KMS-11 (cell line): ENCODE measurements at regions not wholly inside any gene's neighbourhood (a gene's known extent, or its start where the extent isn't known, plus 50 kb on each side); places are given as distances from the start of the nearest gene placed in this dataset.

ENCODE experiments used
- H2AFZ ChIP-seq: fragments of 200-600 bp; sonication (generic); 2 replicates; pipeline ENCODE4 v1.6.1; 2016; ENCODE audit warnings: antibody characterized with exemption, mixed run types, low read depth
- H3K27ac ChIP-seq: fragments of 200-600 bp; sonication (generic); 2 replicates; pipeline ENCODE4 v1.6.1; 2016; ENCODE audit warnings: mild to moderate bottlenecking, mixed run types
- H3K27me3 ChIP-seq: fragments of 200-600 bp; sonication (generic); 2 replicates; pipeline ENCODE4 v1.6.1; 2017; ENCODE audit warnings: mild to moderate bottlenecking, low read depth, mixed run types, moderate library complexity; ENCODE audit not compliant: insufficient read depth
- H3K36me3 ChIP-seq: fragments of 200-600 bp; sonication (generic); 2 replicates; pipeline ENCODE4 v1.6.1; 2017; ENCODE audit warnings: mild to moderate bottlenecking, mixed run types; ENCODE audit not compliant: insufficient read depth
- H3K4me1 ChIP-seq: fragments of 200-600 bp; sonication (generic); 2 replicates; pipeline ENCODE4 v1.6.1; 2016; ENCODE audit warnings: mild to moderate bottlenecking, low read depth, mixed run types; ENCODE audit not compliant: poor library complexity, severe bottlenecking
- H3K4me2 ChIP-seq: fragments of 200-600 bp; sonication (generic); 2 replicates; pipeline ENCODE4 v1.7.0; 2016; ENCODE audit warnings: mild to moderate bottlenecking, mixed run types
- H3K4me3 ChIP-seq: fragments of 200-600 bp; sonication (generic); IDR thresholded peaks from 2 replicates; pipeline ENCODE4 v1.6.1; 2017; ENCODE audit warnings: low read depth, low read length, mixed read lengths; ENCODE audit not compliant: insufficient read depth
- H3K79me2 ChIP-seq: fragments of 200-600 bp; sonication (generic); 2 replicates; pipeline ENCODE4 v1.6.1; 2016; ENCODE audit warnings: low read depth, mixed run types; ENCODE audit not compliant: insufficient read depth
- H3K9ac ChIP-seq: fragments of 200-600 bp; sonication (generic); 2 replicates; pipeline ENCODE4 v1.6.1; 2016; ENCODE audit warnings: mild to moderate bottlenecking, mixed run types
- H4K20me1 ChIP-seq: fragments of 200-600 bp; sonication (generic); 2 replicates; pipeline ENCODE4 v1.6.1; 2016; ENCODE audit warnings: mild to moderate bottlenecking, mixed run types; ENCODE audit not compliant: insufficient read depth
- CTCF ChIP-seq: fragments of 200-600 bp; sonication (generic); conservative IDR thresholded peaks from 2 replicates; pipeline ENCODE4 v1.6.1; 2017; ENCODE audit warnings: low read depth, mild to moderate bottlenecking, antibody characterized with exemption, low read length, moderate library complexity, mixed read lengths

GRCh38 chr12:89895101-89895500, 186.5 kb upstream of the ATP2B1 start:
- Histone ChIP-seq H3K9ac (no peak overlapping the region), H3K27me3 (no peaks in the 10 kb centered on the region), H4K20me1 (no peaks in the 10 kb centered on the region), H2AFZ (no peak overlapping the region), H3K36me3 (no peaks in the 10 kb centered on the region), H3K4me3 (no peak overlapping the region), H3K4me1 (no peaks in the 10 kb centered on the region), H3K27ac (no peak overlapping the region), H3K79me2 (no peaks in the 10 kb centered on the region), H3K4me2 (no peak overlapping the region)
- TF ChIP-seq CTCF = no peak

- H3K9ac ChIP-seq = no peak overlapping the region
- no peaks in the 10 kb centered on the region for H3K36me3 ChIP-seq
- TF ChIP-seq CTCF = no peak
- H3K79me2 ChIP-seq = no peaks in the 10 kb centered on the region
- no peak overlapping the region for H3K4me3 ChIP-seq
- H3K27ac ChIP-seq = no peak overlapping the region
- H3K4me1 ChIP-seq = no peaks in the 10 kb centered on the region
- no peak overlapping the region for H2AFZ ChIP-seq
- H3K4me2 ChIP-seq = no peak overlapping the region
- H3K27me3 ChIP-seq = no peaks in the 10 kb centered on the region
- no peaks in the 10 kb centered on the region for H4K20me1 ChIP-seq
Observed at GRCh38 chr12:89893972-89894706, 185.5 kb upstream of the ATP2B1 start.

DNA sequence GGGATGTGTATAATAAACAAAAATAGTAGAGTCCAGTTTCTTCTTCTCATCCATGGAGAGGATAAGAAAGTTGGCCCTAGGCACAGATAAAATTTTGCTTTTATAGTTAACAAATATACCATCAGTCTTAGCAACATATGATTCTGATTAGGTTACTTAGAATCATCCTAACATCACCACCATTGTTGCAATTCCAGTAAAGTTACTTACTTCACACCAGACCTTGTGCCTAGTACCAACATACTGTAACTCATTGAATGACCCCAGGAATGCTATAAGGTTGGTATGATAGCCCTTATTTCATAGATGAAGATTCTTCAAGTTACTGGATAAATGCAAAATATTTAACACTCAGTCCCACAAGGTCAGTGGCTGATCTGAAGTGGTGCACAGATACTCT, 183.8 kb upstream of the ATP2B1 start:
- Histone ChIP-seq H2AFZ (no peak overlapping the region), H3K36me3 (no peaks in the 10 kb centered on the region), H3K4me2 (no peak overlapping the region), H4K20me1 (no peaks in the 10 kb centered on the region), H3K27ac (no peak overlapping the region), H3K4me1 (no peaks in the 10 kb centered on the region), H3K27me3 (no peaks in the 10 kb centered on the region), H3K79me2 (no peaks in the 10 kb centered on the region), H3K4me3 (no peak overlapping the region), H3K9ac (no peak overlapping the region)
- no peak for TF ChIP-seq CTCF

GRCh38 chr12:89891933-89892332, 183.3 kb upstream of the ATP2B1 start:
- Histone ChIP-seq H3K4me1 (no peaks in the 10 kb centered on the region), H3K9ac (no peak overlapping the region), H3K36me3 (no peaks in the 10 kb centered on the region), H3K4me2 (no peak overlapping the region), H3K4me3 (no peak overlapping the region), H2AFZ (no peak overlapping the region), H3K27ac (no peak overlapping the region), H3K79me2 (no peaks in the 10 kb centered on the region), H4K20me1 (no peaks in the 10 kb centered on the region), H3K27me3 (no peaks in the 10 kb centered on the region)
- no peak for TF ChIP-seq CTCF
